Mammary epithelial cell (primary cell): ENCODE measurements at regions not wholly inside any gene's neighbourhood (a gene's known extent, or its start where the extent isn't known, plus 50 kb on each side); places are given as distances from the start of the nearest gene placed in this dataset.

ENCODE experiments used
- CTCF ChIP-seq, 2 donors: IDR thresholded peaks in 1 of 2; conservative IDR thresholded peaks in 1 of 2; 2 replicates each; pipeline ENCODE4 v1.5.1; 2011 to 2012; ENCODE audit warnings: inconsistent platforms in 2 of 2, low read length in 2 of 2, mild to moderate bottlenecking in 2 of 2, control low read depth in 1 of 2, low read depth in 1 of 2; ENCODE audit not compliant: insufficient read depth in 1 of 2; ENCODE audit errors: extremely low read depth in 1 of 2
- EZH2 ChIP-seq: IDR thresholded peaks from 2 replicates; pipeline ENCODE4 v1.6.1; 2012; ENCODE audit warnings: low read length, inconsistent platforms, borderline replicate concordance

- TF ChIP-seq CTCF (conservative IDR thresholded peaks at IDR 0.05 in 1 of 2, IDR thresholded peaks at IDR 0.05 in 1 of 2; ENCODE audit: extremely low read depth in 1 of 2, insufficient read depth in 1 of 2, low read depth in 1 of 2, low read length in 2 of 2) (no peak), EZH2 (no peak)
These were observed 105.2 kb upstream of the PALMD start for GRCh38 chr1:99540744-99541143.
